Fibroblast of lung (primary cell): ENCODE measurements at regions not wholly inside any gene's neighbourhood (a gene's known extent, or its start where the extent isn't known, plus 50 kb on each side); places are given as distances from the start of the nearest gene placed in this dataset.

Source experiments
- CTCF ChIP-seq, 2 donors: IDR thresholded peaks in 1 of 2; conservative IDR thresholded peaks in 1 of 2; 1 replicate in 1 of 2; 2 replicates in 1 of 2; pipeline ENCODE4 v1.5.1; 2011 to 2012; ENCODE audit warnings: low read length in 2 of 2, control low read depth in 1 of 2, inconsistent platforms in 1 of 2, low read depth in 1 of 2, mild to moderate bottlenecking in 1 of 2
- EZH2 ChIP-seq: IDR thresholded peaks from 2 replicates; pipeline ENCODE4 v1.5.1; 2012; ENCODE audit warnings: low read length, control low read depth, mild to moderate bottlenecking; ENCODE audit errors: missing control alignments

GRCh38 chr6:169316651-169317050, 63.0 kb upstream of the THBS2 start:
- TF ChIP-seq CTCF (conservative IDR thresholded peaks at IDR 0.05 in 1 of 2, IDR thresholded peaks at IDR 0.05 in 1 of 2; ENCODE audit: low read depth in 1 of 2, low read length in 2 of 2) (no peak), EZH2 (no peak)
